ENCODE measurements at regions not wholly inside any gene's neighbourhood (a gene's known extent, or its start where the extent isn't known, plus 50 kb on each side); places are given as distances from the start of the nearest gene placed in this dataset.

DNA sequence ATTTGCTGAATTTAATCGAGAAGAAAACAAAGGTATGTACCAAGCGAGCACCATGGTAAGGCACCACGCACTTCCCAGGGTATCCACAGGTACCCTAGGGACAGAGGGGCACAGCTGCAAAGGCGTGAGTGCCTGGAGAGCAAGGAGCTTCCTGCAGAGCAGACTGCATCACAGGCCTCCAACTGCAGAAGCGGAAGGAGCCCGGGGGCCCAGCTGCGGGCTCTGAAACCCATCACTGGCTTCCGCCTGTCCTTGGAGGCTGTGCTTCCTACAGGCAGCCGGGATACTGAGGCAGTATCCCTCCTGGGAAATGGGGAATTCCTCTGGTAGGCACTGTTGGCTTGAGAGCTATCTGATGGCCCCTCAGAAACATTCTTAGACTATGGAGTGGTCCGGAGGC, 217.4 kb upstream of the GMDS start:
- Histone ChIP-seq H3K4me1 (ENCODE audit: control insufficient read depth in 3 of 3, insufficient read depth in 3 of 3, low read length in 3 of 3) (no peaks in the 10 kb centered on the region), H3K9ac (ENCODE audit: low read depth in 1 of 3, low read length in 3 of 3) (no peak overlapping the region), H3K4me3 (ENCODE audit: low read length in 3 of 3) (no peak overlapping the region), H3K9me3 (ENCODE audit: control insufficient read depth in 3 of 3, low read length in 3 of 3) (no peaks in the 10 kb centered on the region), H3K36me3 (ENCODE audit: control insufficient read depth in 3 of 3, insufficient read depth in 3 of 3, low read length in 3 of 3) (no peaks in the 10 kb centered on the region), H3K27me3 (ENCODE audit: control insufficient read depth in 3 of 3, insufficient read depth in 3 of 3, low read length in 3 of 3) (peaks cover 4 to 21% (median 13%) of the 10 kb centered on the region in 3 donors), H3K27ac (ENCODE audit: low read depth, low read length) (no peak overlapping the region)

DNA sequence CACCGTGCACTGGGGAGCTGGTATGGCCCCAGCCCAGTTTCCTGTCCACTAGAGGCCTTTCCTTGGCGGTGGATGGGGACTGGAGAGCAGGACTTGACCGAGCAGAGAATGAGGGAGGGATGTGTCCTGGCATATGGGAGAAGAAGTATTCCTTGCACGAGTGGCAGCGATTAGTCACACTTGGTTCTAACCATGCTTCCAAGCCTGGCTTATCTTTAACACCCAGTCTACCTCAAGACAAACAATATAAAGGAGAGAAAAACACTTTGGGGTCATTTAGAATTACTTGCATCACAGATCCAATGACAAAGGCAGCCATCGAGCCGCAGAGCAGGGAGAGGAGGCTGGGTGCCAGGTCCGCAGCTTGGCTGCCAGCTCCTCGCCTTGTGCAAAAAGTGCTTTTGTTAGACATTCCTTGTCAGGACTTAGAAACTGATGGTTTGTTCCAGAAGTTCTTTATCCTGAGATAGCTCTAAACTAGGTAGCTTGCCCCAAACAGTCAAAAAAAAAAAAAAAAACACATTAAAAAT, 214.9 kb upstream of the GMDS start:
- Histone ChIP-seq H3K9ac (ENCODE audit: low read depth in 1 of 3, low read length in 3 of 3) (no peak overlapping the region), H3K27me3 (ENCODE audit: control insufficient read depth in 3 of 3, insufficient read depth in 3 of 3, low read length in 3 of 3) (peaks cover 4 to 8% (median 6%) of the 10 kb centered on the region in 3 donors), H3K27ac (ENCODE audit: low read depth, low read length) (no peak overlapping the region), H3K9me3 (ENCODE audit: control insufficient read depth in 3 of 3, low read length in 3 of 3) (no peaks in the 10 kb centered on the region), H3K36me3 (ENCODE audit: control insufficient read depth in 3 of 3, insufficient read depth in 3 of 3, low read length in 3 of 3) (no peaks in the 10 kb centered on the region), H3K4me1 (ENCODE audit: control insufficient read depth in 3 of 3, insufficient read depth in 3 of 3, low read length in 3 of 3) (no peaks in the 10 kb centered on the region), H3K4me3 (ENCODE audit: low read length in 3 of 3) (no peak overlapping the region)

DNA sequence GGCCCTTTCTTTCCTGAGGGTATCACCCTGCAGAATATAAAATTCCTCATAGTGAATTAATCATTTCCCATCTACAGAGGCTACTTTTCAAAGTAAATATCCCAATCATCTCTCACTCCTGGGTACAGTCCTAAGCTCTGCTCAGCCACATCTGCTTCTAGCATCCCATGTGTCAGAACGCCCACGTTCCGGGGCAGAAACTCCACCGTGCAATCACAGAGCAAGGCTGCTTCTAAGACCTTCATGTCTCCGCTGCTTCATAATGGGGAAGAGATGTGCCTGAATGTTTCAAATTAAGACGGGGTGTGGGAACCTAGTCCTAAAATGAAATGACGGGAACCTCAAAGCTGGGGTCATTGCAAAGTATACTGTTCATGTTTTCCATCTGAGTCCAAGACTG, 208.8 kb upstream of the GMDS start:
- Histone ChIP-seq H3K27me3 (ENCODE audit: control insufficient read depth in 3 of 3, insufficient read depth in 3 of 3, low read length in 3 of 3) (no peaks in the 10 kb centered on the region), H3K4me1 (ENCODE audit: control insufficient read depth in 3 of 3, insufficient read depth in 3 of 3, low read length in 3 of 3) (peaks cover 0 to 5% (median 0%) of the 10 kb centered on the region in 3 donors), H3K4me3 (ENCODE audit: low read length in 3 of 3) (no peak overlapping the region), H3K36me3 (ENCODE audit: control insufficient read depth in 3 of 3, insufficient read depth in 3 of 3, low read length in 3 of 3) (no peaks in the 10 kb centered on the region), H3K9me3 (ENCODE audit: control insufficient read depth in 3 of 3, low read length in 3 of 3) (no peaks in the 10 kb centered on the region), H3K9ac (ENCODE audit: low read depth in 1 of 3, low read length in 3 of 3) (no peak overlapping the region), H3K27ac (ENCODE audit: low read depth, low read length) (no peak overlapping the region)

DNA sequence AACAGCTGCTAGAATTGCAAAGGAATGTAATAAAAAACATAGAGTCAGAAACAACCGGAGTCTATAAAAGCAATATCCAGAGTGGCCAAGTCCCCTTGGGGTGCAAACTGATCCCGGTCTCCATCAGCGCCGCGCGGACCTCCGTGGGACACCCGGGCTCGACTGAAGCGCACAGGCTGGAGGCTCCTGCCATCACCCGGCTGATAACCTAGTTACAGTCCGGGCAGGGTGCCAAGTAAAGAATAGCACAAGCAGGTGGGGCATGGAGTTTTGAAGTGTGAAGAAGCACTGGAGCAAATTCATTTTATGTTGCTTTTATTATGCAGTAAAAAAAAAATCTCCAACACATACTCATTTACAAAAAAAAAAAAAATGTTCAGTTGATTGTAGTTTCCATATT, 205.1 kb upstream of the GMDS start:
- Histone ChIP-seq H3K4me3 (ENCODE audit: low read length in 3 of 3) (no peak overlapping the region), H3K36me3 (ENCODE audit: control insufficient read depth in 3 of 3, insufficient read depth in 3 of 3, low read length in 3 of 3) (no peaks in the 10 kb centered on the region), H3K27me3 (ENCODE audit: control insufficient read depth in 3 of 3, insufficient read depth in 3 of 3, low read length in 3 of 3) (no peaks in the 10 kb centered on the region), H3K9me3 (ENCODE audit: control insufficient read depth in 3 of 3, low read length in 3 of 3) (no peaks in the 10 kb centered on the region), H3K27ac (ENCODE audit: low read depth, low read length) (no peak overlapping the region), H3K4me1 (ENCODE audit: control insufficient read depth in 3 of 3, insufficient read depth in 3 of 3, low read length in 3 of 3) (peaks cover 0 to 5% (median 0%) of the 10 kb centered on the region in 3 donors), H3K9ac (ENCODE audit: low read depth in 1 of 3, low read length in 3 of 3) (no peak overlapping the region)

DNA sequence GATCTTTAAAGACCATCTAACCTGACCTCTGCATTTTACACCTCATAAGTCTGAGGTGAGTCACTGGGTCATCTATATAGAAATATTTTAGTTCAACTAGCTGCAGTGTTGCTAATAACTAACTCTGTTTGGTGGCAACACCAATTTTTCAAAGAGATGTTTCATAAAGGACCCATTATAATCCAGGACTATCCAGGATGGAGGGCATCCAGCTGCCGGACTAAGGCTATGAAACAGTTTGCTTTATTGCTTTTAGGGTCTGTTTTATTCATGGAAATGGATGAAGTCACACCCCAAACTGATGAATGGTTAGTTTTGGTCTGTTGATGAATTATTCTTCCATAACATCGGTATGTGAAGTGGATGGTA, 204.2 kb upstream of the GMDS start:
- H3K9ac ChIP-seq (ENCODE audit: low read depth in 1 of 3, low read length in 3 of 3): no peak overlapping the region
- no peak overlapping the region for H3K4me3 ChIP-seq (ENCODE audit: low read length in 3 of 3)
- H3K4me1 ChIP-seq (ENCODE audit: control insufficient read depth in 3 of 3, insufficient read depth in 3 of 3, low read length in 3 of 3): peaks cover 0 to 5% (median 0%) of the 10 kb centered on the region in 3 donors
- no peaks in the 10 kb centered on the region for H3K9me3 ChIP-seq (ENCODE audit: control insufficient read depth in 3 of 3, low read length in 3 of 3)
- no peaks in the 10 kb centered on the region for H3K36me3 ChIP-seq (ENCODE audit: control insufficient read depth in 3 of 3, insufficient read depth in 3 of 3, low read length in 3 of 3)
- no peaks in the 10 kb centered on the region for H3K27me3 ChIP-seq (ENCODE audit: control insufficient read depth in 3 of 3, insufficient read depth in 3 of 3, low read length in 3 of 3)
- no peak overlapping the region for H3K27ac ChIP-seq (ENCODE audit: low read depth, low read length)

DNA sequence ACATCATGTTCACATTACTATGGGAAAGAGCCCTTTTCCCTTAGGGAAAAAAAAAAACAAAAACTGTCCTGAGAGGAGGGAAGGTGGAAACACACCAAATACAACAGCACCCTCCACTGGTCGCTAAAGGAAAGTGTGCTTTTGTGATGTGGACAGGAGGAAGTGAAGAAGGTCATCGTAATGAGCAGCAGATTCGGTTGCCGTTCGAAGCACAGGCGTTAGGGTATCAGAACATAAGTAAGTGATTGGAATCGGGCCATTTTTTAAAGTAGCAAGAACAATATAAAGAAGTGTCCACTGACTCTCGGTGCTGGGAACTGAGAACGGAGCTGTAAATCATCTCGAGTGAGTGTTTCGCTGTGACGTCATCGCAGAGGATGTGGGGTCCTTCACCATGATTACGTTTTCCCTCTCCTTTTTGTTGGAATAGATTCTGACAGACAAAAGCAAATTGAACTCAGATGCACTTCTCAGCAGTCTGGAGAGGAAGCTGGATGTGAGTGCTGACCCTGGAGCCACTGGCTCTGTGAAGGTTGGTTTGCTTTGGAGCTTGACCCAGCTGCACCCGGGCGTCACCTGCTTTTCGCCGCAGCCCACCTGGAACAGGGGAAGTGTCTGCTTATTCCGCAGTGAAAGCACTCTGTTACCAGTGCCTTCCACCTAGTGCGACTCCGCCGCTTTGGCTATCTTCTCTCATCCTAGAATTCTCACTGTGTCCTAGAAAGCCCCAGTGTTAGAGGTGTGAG, 203.6 kb upstream of the GMDS start:
- H3K9me3 ChIP-seq (ENCODE audit: control insufficient read depth in 3 of 3, low read length in 3 of 3): no peaks in the 10 kb centered on the region
- H3K36me3 ChIP-seq (ENCODE audit: control insufficient read depth in 3 of 3, insufficient read depth in 3 of 3, low read length in 3 of 3): no peaks in the 10 kb centered on the region
- H3K9ac ChIP-seq (ENCODE audit: low read depth in 1 of 3, low read length in 3 of 3): no peak overlapping the region
- peaks cover 0 to 5% (median 0%) of the 10 kb centered on the region in 3 donors for H3K4me1 ChIP-seq (ENCODE audit: control insufficient read depth in 3 of 3, insufficient read depth in 3 of 3, low read length in 3 of 3)
- H3K27me3 ChIP-seq (ENCODE audit: control insufficient read depth in 3 of 3, insufficient read depth in 3 of 3, low read length in 3 of 3): no peaks in the 10 kb centered on the region
- peak overlapping the region in 1 of 3 donors; percentile 2 for H3K4me3 ChIP-seq (ENCODE audit: low read length in 3 of 3)
- H3K27ac ChIP-seq (ENCODE audit: low read depth, low read length): no peak overlapping the region

DNA sequence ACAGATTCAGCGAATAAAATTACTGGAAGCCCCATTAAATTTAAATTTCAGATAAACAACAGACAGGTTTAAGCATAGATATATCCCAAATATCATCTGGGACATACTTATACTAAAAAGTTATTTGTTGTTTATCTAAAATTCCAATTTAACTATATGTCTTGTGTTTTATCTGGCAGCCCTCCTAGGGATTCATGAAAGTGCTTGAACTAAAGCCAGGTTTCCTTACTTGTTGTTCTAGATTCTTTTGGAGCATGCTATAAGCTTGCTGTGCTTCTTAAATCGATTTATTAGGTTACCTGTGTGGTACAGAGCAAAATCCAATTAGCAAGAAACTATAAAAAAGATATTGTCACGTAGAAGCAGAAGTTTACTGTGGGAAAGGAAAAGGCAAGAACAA, 202.5 kb upstream of the GMDS start:
- H3K27ac ChIP-seq (ENCODE audit: low read depth, low read length): no peak overlapping the region
- H3K36me3 ChIP-seq (ENCODE audit: control insufficient read depth in 3 of 3, insufficient read depth in 3 of 3, low read length in 3 of 3): no peaks in the 10 kb centered on the region
- H3K4me1 ChIP-seq (ENCODE audit: control insufficient read depth in 3 of 3, insufficient read depth in 3 of 3, low read length in 3 of 3): peaks cover 0 to 5% (median 0%) of the 10 kb centered on the region in 3 donors
- H3K9me3 ChIP-seq (ENCODE audit: control insufficient read depth in 3 of 3, low read length in 3 of 3): no peaks in the 10 kb centered on the region
- H3K4me3 ChIP-seq (ENCODE audit: low read length in 3 of 3): no peak overlapping the region
- H3K27me3 ChIP-seq (ENCODE audit: control insufficient read depth in 3 of 3, insufficient read depth in 3 of 3, low read length in 3 of 3): no peaks in the 10 kb centered on the region
- no peak overlapping the region for H3K9ac ChIP-seq (ENCODE audit: low read depth in 1 of 3, low read length in 3 of 3)

DNA sequence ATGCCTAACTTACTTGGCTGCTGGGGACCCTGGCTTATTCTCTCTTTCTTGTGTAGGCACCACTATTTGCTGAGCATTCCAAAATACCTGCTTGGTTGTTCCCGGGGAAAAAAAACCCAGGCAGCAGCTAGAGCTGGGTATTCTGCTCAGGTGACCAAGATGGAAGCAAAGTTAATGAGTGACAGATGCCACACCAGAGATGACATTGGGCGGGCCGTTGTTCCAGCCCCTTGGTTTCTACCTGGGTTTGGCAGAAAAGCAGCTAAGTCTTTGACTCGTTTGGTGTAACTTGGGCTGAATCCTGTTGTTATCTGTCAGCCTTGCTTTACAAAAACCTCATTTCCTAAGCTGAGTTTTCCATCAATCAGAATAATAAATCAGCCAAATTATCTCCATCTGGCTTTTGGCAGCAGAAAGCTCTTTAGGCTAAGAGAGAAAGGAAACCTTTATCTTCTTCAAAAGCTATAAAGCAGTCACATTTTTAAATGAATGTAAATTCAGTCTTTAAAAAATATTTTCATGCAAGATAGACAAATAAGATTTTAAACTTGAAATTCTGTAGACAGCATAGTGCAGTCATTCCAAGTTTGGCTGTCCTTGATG, 202.0 kb upstream of the GMDS start:
- H3K36me3 ChIP-seq (ENCODE audit: control insufficient read depth in 3 of 3, insufficient read depth in 3 of 3, low read length in 3 of 3): no peaks in the 10 kb centered on the region
- H3K9ac ChIP-seq (ENCODE audit: low read depth in 1 of 3, low read length in 3 of 3): no peak overlapping the region
- H3K9me3 ChIP-seq (ENCODE audit: control insufficient read depth in 3 of 3, low read length in 3 of 3): no peaks in the 10 kb centered on the region
- no peak overlapping the region for H3K27ac ChIP-seq (ENCODE audit: low read depth, low read length)
- H3K4me1 ChIP-seq (ENCODE audit: control insufficient read depth in 3 of 3, insufficient read depth in 3 of 3, low read length in 3 of 3): peaks cover 0 to 5% (median 0%) of the 10 kb centered on the region in 3 donors
- no peak overlapping the region for H3K4me3 ChIP-seq (ENCODE audit: low read length in 3 of 3)
- no peaks in the 10 kb centered on the region for H3K27me3 ChIP-seq (ENCODE audit: control insufficient read depth in 3 of 3, insufficient read depth in 3 of 3, low read length in 3 of 3)

DNA sequence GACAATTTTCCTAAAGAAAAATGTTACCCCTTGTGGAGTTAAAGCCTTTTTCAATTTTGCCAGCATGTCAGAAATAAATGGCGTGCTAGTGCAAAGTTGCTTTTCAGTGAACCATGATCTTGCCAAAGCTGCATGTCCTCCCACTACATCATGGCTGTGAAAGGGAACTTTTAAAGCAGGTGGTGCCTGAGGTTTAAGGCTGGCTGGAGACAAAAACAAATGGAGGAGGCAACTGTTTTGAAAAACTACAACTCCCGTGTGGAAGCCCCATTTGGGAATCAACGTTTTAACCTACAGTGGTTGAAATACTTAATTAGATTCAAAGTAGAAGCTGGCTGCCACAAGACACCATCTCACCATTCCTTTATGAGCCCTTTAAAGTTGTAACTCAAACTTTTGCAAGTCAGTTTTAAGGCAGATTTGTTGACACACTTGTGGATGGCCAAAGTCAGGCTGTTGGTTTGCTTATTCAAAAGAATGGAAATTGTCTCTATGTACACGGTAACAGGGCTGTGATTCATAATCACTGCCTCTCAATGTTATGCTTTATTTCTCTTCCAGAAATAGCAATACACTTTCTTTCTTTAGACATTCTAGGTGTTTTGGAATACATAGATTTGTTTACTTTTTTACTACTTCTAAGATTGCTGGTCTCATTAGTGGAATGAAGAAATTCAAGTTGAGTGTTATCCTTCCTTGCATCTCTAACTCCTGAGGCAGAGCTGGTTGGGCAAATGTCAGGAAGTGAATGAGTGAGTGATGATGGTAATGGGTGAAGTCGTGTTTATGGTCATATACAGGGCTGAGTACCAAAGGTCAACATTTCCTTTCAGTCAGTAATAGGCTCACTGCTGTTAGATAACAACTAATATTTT, 196.4 kb upstream of the GMDS start:
- no peak overlapping the region for H3K9ac ChIP-seq (ENCODE audit: low read depth in 1 of 3, low read length in 3 of 3)
- H3K27me3 ChIP-seq (ENCODE audit: control insufficient read depth in 3 of 3, insufficient read depth in 3 of 3, low read length in 3 of 3): no peaks in the 10 kb centered on the region
- H3K9me3 ChIP-seq (ENCODE audit: control insufficient read depth in 3 of 3, low read length in 3 of 3): no peaks in the 10 kb centered on the region
- H3K4me1 ChIP-seq (ENCODE audit: control insufficient read depth in 3 of 3, insufficient read depth in 3 of 3, low read length in 3 of 3): no peaks in the 10 kb centered on the region
- no peak overlapping the region for H3K4me3 ChIP-seq (ENCODE audit: low read length in 3 of 3)
- no peak overlapping the region for H3K27ac ChIP-seq (ENCODE audit: low read depth, low read length)
- H3K36me3 ChIP-seq (ENCODE audit: control insufficient read depth in 3 of 3, insufficient read depth in 3 of 3, low read length in 3 of 3): no peaks in the 10 kb centered on the region

DNA sequence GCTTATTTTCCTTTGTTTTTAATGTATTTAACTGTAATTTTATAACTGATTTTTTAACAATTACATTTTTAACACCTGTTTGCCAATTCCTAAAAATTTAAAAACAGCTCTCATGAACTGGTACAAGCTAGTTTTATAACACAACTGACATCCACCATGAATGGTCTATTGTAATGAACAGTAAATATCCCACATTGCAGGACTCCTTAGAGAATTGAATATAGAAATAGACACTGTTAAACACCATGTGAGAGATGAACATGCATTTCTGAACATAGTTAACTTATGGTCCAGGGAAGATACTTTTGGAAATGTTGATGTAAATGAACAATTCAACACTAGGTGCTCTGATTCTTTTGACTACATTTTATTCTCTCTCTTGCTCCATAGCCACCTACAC, 195.1 kb upstream of the GMDS start:
- Histone ChIP-seq H3K9ac (ENCODE audit: low read depth in 1 of 3, low read length in 3 of 3) (no peak overlapping the region), H3K4me3 (ENCODE audit: low read length in 3 of 3) (no peak overlapping the region), H3K27ac (ENCODE audit: low read depth, low read length) (no peak overlapping the region), H3K36me3 (ENCODE audit: control insufficient read depth in 3 of 3, insufficient read depth in 3 of 3, low read length in 3 of 3) (no peaks in the 10 kb centered on the region), H3K4me1 (ENCODE audit: control insufficient read depth in 3 of 3, insufficient read depth in 3 of 3, low read length in 3 of 3) (no peaks in the 10 kb centered on the region), H3K9me3 (ENCODE audit: control insufficient read depth in 3 of 3, low read length in 3 of 3) (no peaks in the 10 kb centered on the region), H3K27me3 (ENCODE audit: control insufficient read depth in 3 of 3, insufficient read depth in 3 of 3, low read length in 3 of 3) (no peaks in the 10 kb centered on the region)

Measured in skeletal muscle tissue (tissue), 3 donors.